NT2/D1 (cell line): ENCODE measurements at regions not wholly inside any gene's neighbourhood (a gene's known extent, or its start where the extent isn't known, plus 50 kb on each side); places are given as distances from the start of the nearest gene placed in this dataset.

ENCODE experiments used
- SUZ12 ChIP-seq: IDR thresholded peaks from 2 replicates; pipeline ENCODE4 v1.6.1; 2011; ENCODE audit not compliant: insufficient read length, insufficient read depth; ENCODE audit errors: extremely low read depth
- YY1 ChIP-seq: IDR thresholded peaks from 2 replicates; pipeline ENCODE4 v1.6.1; 2011; ENCODE audit not compliant: insufficient read length, insufficient read depth
- ZNF274 ChIP-seq: IDR thresholded peaks from 2 replicates; pipeline ENCODE4 v1.6.1; 2011; ENCODE audit warnings: mild to moderate bottlenecking, low read depth, low read length

DNA sequence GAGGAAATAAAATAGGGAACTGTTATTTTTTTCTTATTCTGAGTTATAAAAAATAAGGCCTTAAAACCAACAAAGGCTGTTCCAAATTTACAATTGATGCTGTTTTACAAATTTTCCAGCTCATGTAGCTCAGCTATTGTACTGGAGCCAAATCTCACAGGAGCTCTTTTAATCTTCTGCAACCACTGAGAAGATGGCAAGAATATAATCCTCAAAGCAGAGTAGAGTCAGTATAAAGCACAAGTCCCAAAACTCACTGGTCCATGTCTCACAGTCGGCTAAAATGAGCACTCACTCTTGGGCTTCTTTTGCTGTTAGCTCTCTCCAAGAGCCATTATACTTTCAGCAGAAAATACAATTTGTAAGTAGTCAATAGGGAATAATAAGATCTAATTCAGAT is 1074.4 kb upstream of the PRR20A start:
- no peak for TF ChIP-seq SUZ12
- no peak for TF ChIP-seq YY1
- TF ChIP-seq ZNF274, result no peak
